ENCODE measurements at regions not wholly inside any gene's neighbourhood (a gene's known extent, or its start where the extent isn't known, plus 50 kb on each side); places are given as distances from the start of the nearest gene placed in this dataset.

DNA sequence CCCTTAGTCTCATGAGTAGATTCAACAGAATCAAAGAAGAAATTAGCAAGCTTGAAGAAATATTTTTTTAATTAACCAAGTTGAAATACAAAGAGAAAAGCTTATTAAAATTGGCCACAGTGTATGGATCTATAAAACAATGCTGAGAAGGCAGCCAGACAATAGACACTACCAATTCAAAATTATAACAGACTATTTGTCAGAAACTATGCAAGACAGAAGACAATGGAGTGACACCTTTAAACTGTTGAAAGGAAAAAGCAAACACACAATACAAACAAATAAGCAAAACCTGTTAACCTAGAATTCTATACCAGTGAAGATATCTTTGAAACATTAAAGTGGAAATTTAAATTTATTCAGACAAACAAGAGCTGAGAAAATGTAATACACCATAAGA lies 225.4 kb downstream of the CASP12 start:
- POLR2A ChIA-PET = no interaction called here
- no peak for DNase-seq (ENCODE audit: extremely low spot score)
- TF ChIP-seq CTCF (IDR thresholded peaks at IDR 0.05; ENCODE audit: control extremely low read depth, extremely low read depth, low read depth, missing control alignments) = no peak
- CTCF ChIA-PET = interaction anchor here (0.9 kb wide), 1 partner anchor 142 kb away, joined by 3 read pairs; no protein-coding TSS in a partner anchor

- CTCF ChIA-PET = no interaction called here
- POLR2A ChIA-PET = no interaction called here
- TF ChIP-seq CTCF (IDR thresholded peaks at IDR 0.05; ENCODE audit: control extremely low read depth, extremely low read depth, low read depth, missing control alignments) = no peak
- DNase-seq (ENCODE audit: extremely low spot score) = no peak
Measured at GRCh38 chr11:104668797-104669463, 229.3 kb downstream of the CASP12 start.

DNA sequence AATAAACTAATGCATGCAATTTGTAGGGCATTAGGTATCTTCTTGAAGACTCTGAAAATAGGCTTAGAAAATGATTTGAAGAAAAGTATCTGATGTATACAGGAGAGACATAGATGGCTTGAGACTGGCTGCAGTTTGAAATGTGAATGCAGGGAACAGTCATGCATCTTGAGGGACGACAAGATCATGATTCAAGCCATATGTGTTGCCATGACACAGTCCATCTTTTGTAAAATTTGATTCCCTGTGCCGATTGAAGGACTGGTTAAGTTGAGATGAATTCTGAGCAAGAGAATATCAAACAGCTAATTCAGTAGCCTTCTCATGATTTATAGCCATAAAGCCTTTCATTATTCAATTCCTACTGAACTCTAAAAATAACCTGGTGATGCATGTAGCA lies 231.6 kb downstream of the CASP12 start:
- CTCF ChIA-PET = interaction anchor here (1.5 kb wide), 1 partner anchor 9 kb away, joined by 3 read pairs; no protein-coding TSS in a partner anchor
- no peak for TF ChIP-seq CTCF (IDR thresholded peaks at IDR 0.05; ENCODE audit: control extremely low read depth, extremely low read depth, low read depth, missing control alignments)
- DNase-seq (ENCODE audit: extremely low spot score) = no peak
- POLR2A ChIA-PET = no interaction called here

GRCh38 chr11:104665641-104666040 lies 232.6 kb downstream of the CASP12 start:
- ChIA-PET POLR2A (no interaction called here), CTCF (interaction anchor here (1.5 kb wide), 1 partner anchor 8 kb away, joined by 3 read pairs; no protein-coding TSS in a partner anchor)
- DNase-seq (ENCODE audit: extremely low spot score) = no peak
- no peak for TF ChIP-seq CTCF (IDR thresholded peaks at IDR 0.05; ENCODE audit: control extremely low read depth, extremely low read depth, low read depth, missing control alignments)

- POLR2A ChIA-PET = no interaction called here
- no peak for TF ChIP-seq CTCF (IDR thresholded peaks at IDR 0.05; ENCODE audit: control extremely low read depth, extremely low read depth, low read depth, missing control alignments)
- CTCF ChIA-PET = interaction anchor here (1.3 kb wide), 1 partner anchor 10 kb away, joined by 5 read pairs; no protein-coding TSS in a partner anchor
- no peak for DNase-seq (ENCODE audit: extremely low spot score)
Measured at GRCh38 chr11:104663190-104664140, 234.8 kb downstream of the CASP12 start.

- no peak for TF ChIP-seq CTCF (IDR thresholded peaks at IDR 0.05; ENCODE audit: control extremely low read depth, extremely low read depth, low read depth, missing control alignments)
- no peak for DNase-seq (ENCODE audit: extremely low spot score)
- ChIA-PET POLR2A (no interaction called here), CTCF (no interaction called here)
Measured at GRCh38 chr11:104661901-104662300, 236.4 kb downstream of the CASP12 start.

Data from GM10248 (cell line).